NT2/D1 (cell line): ENCODE measurements at regions not wholly inside any gene's neighbourhood (a gene's known extent, or its start where the extent isn't known, plus 50 kb on each side); places are given as distances from the start of the nearest gene placed in this dataset.
"Not testable (repeated sequence)": the region's sequence is repeated elsewhere in the genome, so short reads cannot be mapped to it uniquely, and the experiment has no call there.

Experiments
- SUZ12 ChIP-seq: IDR thresholded peaks from 2 replicates; pipeline ENCODE4 v1.6.1; 2011; ENCODE audit not compliant: insufficient read length, insufficient read depth; ENCODE audit errors: extremely low read depth
- YY1 ChIP-seq: IDR thresholded peaks from 2 replicates; pipeline ENCODE4 v1.6.1; 2011; ENCODE audit not compliant: insufficient read length, insufficient read depth
- ZNF274 ChIP-seq: IDR thresholded peaks from 2 replicates; pipeline ENCODE4 v1.6.1; 2011; ENCODE audit warnings: mild to moderate bottlenecking, low read depth, low read length

- TF ChIP-seq YY1, ZNF274, SUZ12: not testable (repeated sequence)
These were observed 1464.1 kb downstream of the FOXD4L5 start for GRCh38 chr9:63820882-63821281.
